H1 (cell line): ENCODE measurements at regions not wholly inside any gene's neighbourhood (a gene's known extent, or its start where the extent isn't known, plus 50 kb on each side); places are given as distances from the start of the nearest gene placed in this dataset.

Source experiments
- CTCF ChIA-PET: fragments of 300-600 bp; sonication (Branson Sonifier 250); formaldehyde crosslinking; loops from one replicate; lab custom pipeline; 2021; ENCODE audit not compliant: partially characterized antibody; lab: Charles Lee
- POLR2A ChIA-PET: fragments of 300-600 bp; sonication (Branson Sonifier 250); formaldehyde crosslinking; loops from one replicate; lab custom pipeline; 2021; ENCODE audit warnings: inconsistent platforms; ENCODE audit not compliant: partially characterized antibody; lab: Charles Lee
- DNase-seq, 2 experiments: peaks; one replicate each; pipeline versions ENCODE4 v3.0.0 to v3.0.0-alpha.2; 2010 to 2022; ENCODE audit warnings: low spot score in 2 of 2, low read depth in 1 of 2, mixed read lengths in 1 of 2
- FAIRE-seq: peaks from 2 replicates; lab custom pipeline; 2011; peaks lifted over from hg19 to GRCh38; lab: Jason Lieb, UNC
- H2AFZ ChIP-seq: 2 replicates; pipeline ENCODE4 v1.8.1; 2012; ENCODE audit warnings: low read length, inconsistent platforms
- H2AK5ac ChIP-seq: 2 replicates; pipeline ENCODE4 v1.6.1; 2013; ENCODE audit warnings: low read depth, low read length
- H2BK120ac ChIP-seq: replicated peaks from 2 replicates; pipeline ENCODE3; 2013; ENCODE audit warnings: low read depth, low read length, inconsistent platforms
- H2BK12ac ChIP-seq: 2 replicates; pipeline ENCODE4 v1.6.1; 2013; ENCODE audit warnings: low read depth, low read length
- H2BK15ac ChIP-seq: 2 replicates; pipeline ENCODE4 v1.6.1; 2013; ENCODE audit warnings: low read length
- H2BK20ac ChIP-seq: 2 replicates; pipeline ENCODE4 v1.6.1; 2013; ENCODE audit warnings: low read length
- H2BK5ac ChIP-seq: 2 replicates; pipeline ENCODE4 v1.6.1; 2013; ENCODE audit warnings: low read depth, low read length
- H3K14ac ChIP-seq: 2 replicates; pipeline ENCODE4 v1.6.1; 2013; ENCODE audit warnings: inconsistent platforms; ENCODE audit not compliant: insufficient read length
- H3K18ac ChIP-seq: 2 replicates; pipeline ENCODE4 v1.6.1; 2013; ENCODE audit warnings: low read length; ENCODE audit errors: extremely low read depth
- H3K23ac ChIP-seq: 2 replicates; pipeline ENCODE4 v1.6.1; 2013; ENCODE audit warnings: inconsistent platforms; ENCODE audit not compliant: insufficient read length
- H3K23me2 ChIP-seq: 2 replicates; pipeline ENCODE4 v1.6.1; 2013; ENCODE audit warnings: low read depth, low read length
- H3K27ac ChIP-seq: 2 replicates; pipeline ENCODE4 v1.6.1; 2011; ENCODE audit warnings: low read depth, low read length, inconsistent platforms
- H3K27me3 ChIP-seq, 4 experiments: replicated peaks in 1 of 4; 1 replicate in 1 of 4; 2 replicates in 3 of 4; pipeline versions ENCODE4 v1.6.1 to v1.8.1; 2011 to 2013; ENCODE audit warnings: low read length in 3 of 4, mild to moderate bottlenecking in 3 of 4, inconsistent platforms in 2 of 4, mixed read lengths in 2 of 4, moderate library complexity in 1 of 4; ENCODE audit not compliant: control insufficient read depth in 3 of 4, insufficient read depth in 3 of 4; ENCODE audit errors: extremely low read depth in 1 of 4
- H3K36me3 ChIP-seq, 4 experiments: 2 replicates each; pipeline versions ENCODE4 v1.6.1 to v1.8.1; 2011 to 2013; ENCODE audit warnings: mild to moderate bottlenecking in 4 of 4, low read length in 3 of 4, moderate library complexity in 2 of 4, control low read depth in 1 of 4, inconsistent platforms in 1 of 4; ENCODE audit not compliant: insufficient read depth in 4 of 4, control insufficient read depth in 2 of 4
- H3K4ac ChIP-seq: replicated peaks from 2 replicates; pipeline ENCODE3; 2013; ENCODE audit warnings: low read length, low read depth, mixed read lengths, inconsistent platforms; ENCODE audit not compliant: insufficient read length
- H3K4me1 ChIP-seq, 4 experiments: replicated peaks in 1 of 4; 1 replicate in 1 of 4; 2 replicates in 3 of 4; pipeline versions ENCODE4 v1.6.1 to v1.8.1; 2011 to 2013; ENCODE audit warnings: low read length in 3 of 4, inconsistent platforms in 2 of 4, mixed read lengths in 1 of 4; ENCODE audit not compliant: insufficient read depth in 4 of 4, control insufficient read depth in 3 of 4
- H3K4me2 ChIP-seq, 2 experiments: 2 replicates each; pipeline versions ENCODE4 v1.6.1 to v1.8.1; 2011 to 2013; ENCODE audit warnings: low read depth in 2 of 2, low read length in 2 of 2, control low read depth in 1 of 2, inconsistent platforms in 1 of 2, mild to moderate bottlenecking in 1 of 2; ENCODE audit not compliant: insufficient read depth in 1 of 2
- H3K4me3 ChIP-seq, 4 experiments: fragments of 200-600, 300-600 bp in 1 of 4; sonication (generic), shearing (Covaris generic), sonication (Bioruptor Twin) in 1 of 4; 2 replicates each; pipeline versions ENCODE4 v1.5.1 to v1.8.1; 2011 to 2016; ENCODE audit warnings: low read length in 4 of 4, low read depth in 3 of 4, control low read depth in 2 of 4, inconsistent platforms in 2 of 4, mild to moderate bottlenecking in 2 of 4, mixed read lengths in 1 of 4, moderate library complexity in 1 of 4; ENCODE audit not compliant: insufficient read depth in 2 of 4; ENCODE audit errors: extremely low read depth in 1 of 4
- H3K56ac ChIP-seq: replicated peaks from 2 replicates; pipeline ENCODE3; 2013; ENCODE audit warnings: low read depth, mild to moderate bottlenecking, mixed read lengths, low read length, inconsistent platforms; ENCODE audit not compliant: insufficient read length
- H3K79me1 ChIP-seq: 2 replicates; pipeline ENCODE4 v1.6.1; 2013; ENCODE audit warnings: low read depth, low read length, control low read depth
- H3K79me2 ChIP-seq, 2 experiments: 2 replicates each; pipeline versions ENCODE4 v1.6.1 to v1.8.1; 2012 to 2013; ENCODE audit warnings: low read length in 2 of 2, mild to moderate bottlenecking in 2 of 2, inconsistent platforms in 1 of 2; ENCODE audit not compliant: insufficient read depth in 2 of 2, control insufficient read depth in 1 of 2
- H3K9ac ChIP-seq, 4 experiments: replicated peaks in 1 of 4; 1 replicate in 1 of 4; 2 replicates in 3 of 4; pipeline versions ENCODE4 v1.6.1 to v1.8.1; 2011 to 2013; ENCODE audit warnings: low read depth in 3 of 4, low read length in 3 of 4, control low read depth in 2 of 4, mild to moderate bottlenecking in 2 of 4, moderate library complexity in 2 of 4, inconsistent platforms in 1 of 4; ENCODE audit errors: extremely low read depth in 1 of 4
- H3K9me3 ChIP-seq, 2 experiments: 2 replicates each; pipeline versions ENCODE4 v1.6.1 to v1.8.1; 2012 to 2013; ENCODE audit warnings: mild to moderate bottlenecking in 2 of 2, moderate library complexity in 2 of 2, control low read depth in 1 of 2, inconsistent platforms in 1 of 2, low read depth in 1 of 2, low read length in 1 of 2, mixed read lengths in 1 of 2; ENCODE audit not compliant: insufficient read depth in 2 of 2
- H4K20me1 ChIP-seq, 2 experiments: replicated peaks in 1 of 2; 2 replicates each; pipeline versions ENCODE3 to v1.8.1; 2011 to 2013; ENCODE audit warnings: inconsistent platforms in 2 of 2, low read length in 2 of 2, mild to moderate bottlenecking in 1 of 2; ENCODE audit not compliant: insufficient read depth in 2 of 2, control insufficient read depth in 1 of 2
- H4K5ac ChIP-seq: 2 replicates; pipeline ENCODE4 v1.6.1; 2013; ENCODE audit warnings: low read length, low read depth, mixed read lengths, inconsistent platforms; ENCODE audit not compliant: insufficient read length
- H4K8ac ChIP-seq: 2 replicates; pipeline ENCODE4 v1.8.0; 2013; ENCODE audit warnings: mild to moderate bottlenecking, moderate library complexity, low read length, inconsistent platforms; ENCODE audit not compliant: insufficient read depth; ENCODE audit errors: extremely low read depth
- H4K91ac ChIP-seq: replicated peaks from 2 replicates; pipeline ENCODE3; 2013; ENCODE audit warnings: low read length, mixed read lengths, inconsistent platforms; ENCODE audit not compliant: insufficient read length
- POLR2A ChIP-seq, 2 experiments: IDR thresholded peaks; 1 replicate in 1 of 2; 2 replicates in 1 of 2; pipeline ENCODE4 v1.6.1; 2011; ENCODE audit warnings: low read depth in 2 of 2, low read length in 2 of 2, mild to moderate bottlenecking in 2 of 2; ENCODE audit errors: control extremely low read depth in 1 of 2
- TAF1 ChIP-seq: IDR thresholded peaks from 2 replicates; pipeline ENCODE4 v1.6.1; 2011; ENCODE audit warnings: mild to moderate bottlenecking, low read depth, low read length
- TEAD4 ChIP-seq: IDR thresholded peaks from 2 replicates; pipeline ENCODE4 v1.6.1; 2012; ENCODE audit warnings: low read depth, low read length, inconsistent platforms, mixed read lengths
- WGBS, 2 experiments: shearing (Covaris generic) in 1 of 2; methylation state at CpG; one replicate each; pipeline versions ENCODE4 v1.1.6 to v1.1.7; 2013 to 2015; ENCODE audit warnings: low lambda C conversion rate in 2 of 2, mixed read lengths in 2 of 2, inconsistent platforms in 1 of 2, low coverage in 1 of 2, missing lambda C conversion rate in 1 of 2; ENCODE audit not compliant: insufficient replicate concordance in 2 of 2, insufficient coverage in 1 of 2, insufficient read length in 1 of 2; ENCODE audit errors: extremely low coverage in 1 of 2, missing lambda C conversion rate in 1 of 2; 5-methylcytosine and 5-hydroxymethylcytosine counted together

- POLR2A ChIA-PET: no interaction called here
- H3K4me3 ChIP-seq: no peak overlapping the region
- no peak overlapping the region for H2AK5ac ChIP-seq
- H4K8ac ChIP-seq: no peak overlapping the region
- H2BK5ac ChIP-seq: no peak overlapping the region
- no peaks in the 10 kb centered on the region for H4K20me1 ChIP-seq
- 96% methylated on average over 2 of the region's 2 CpGs; no CpG with 5 or more reads in 1 of the 2 experiments for whole genome bisulfite sequencing, 2 experiments
- H3K23me2 ChIP-seq: no peaks in the 10 kb centered on the region
- H3K27ac ChIP-seq: no peak overlapping the region
- H4K5ac ChIP-seq: no peak overlapping the region
- TF ChIP-seq TEAD4 (no peak), POLR2A (IDR thresholded peaks at IDR 0.05; ENCODE audit: control extremely low read depth in 1 of 2, low read depth in 2 of 2, low read length in 2 of 2) (no peak), TAF1 (no peak)
- TF ChIP-seq, all 59 proteins: peak for 0
- Histone ChIP-seq H3K14ac (no peak overlapping the region), H3K9me3 (no peaks in the 10 kb centered on the region), H3K27me3 (no peaks in the 10 kb centered on the region), H3K56ac (no peak overlapping the region), H3K36me3 (no peaks in the 10 kb centered on the region; a peak in 2 of 8 replicates), H3K4ac (no peak overlapping the region), H3K79me1 (no peaks in the 10 kb centered on the region), H3K9ac (no peak overlapping the region), H3K18ac (no peak overlapping the region), H3K79me2 (no peaks in the 10 kb centered on the region), H2BK12ac (no peak overlapping the region), H4K91ac (no peak overlapping the region), H3K4me1 (peaks cover 0 to 2% (median 0%) of the 10 kb centered on the region in 4 experiments; a peak in 1 of 7 replicates), H3K23ac (no peak overlapping the region), H2BK20ac (no peak overlapping the region), H3K4me2 (no peak overlapping the region), H2BK15ac (no peak overlapping the region), H2AFZ (no peak overlapping the region), H2BK120ac (no peak overlapping the region)
- FAIRE-seq (no peak), DNase-seq (no peak)
- CTCF ChIA-PET: no interaction called here
These were observed 204.3 kb upstream of the ZC3H15 start for GRCh38 chr2:186281726-186282125.
